HepG2 (cell line): ENCODE measurements at regions not wholly inside any gene's neighbourhood (a gene's known extent, or its start where the extent isn't known, plus 50 kb on each side); places are given as distances from the start of the nearest gene placed in this dataset.

Source experiments
- ATAC-seq: fragments of 200-7000 bp; cut with Tn5 transposase; 3 replicates; pipeline ENCODE4 v1.9.1; 2020; ENCODE audit warnings: mild to moderate bottlenecking, moderate library complexity
- BruUV-seq: library from RNA; stranded (reverse); fragments of 400-500 nt; replicated peaks from 2 replicates; lab custom pipeline; 2021; lab: Mats Ljungman, UMichigan
- CTCF ChIA-PET: fragments of 300-600 bp; formaldehyde crosslinking; extraction: SDS; loops from one replicate; lab custom pipeline; 2021; ENCODE audit warnings: low total read pairs, inconsistent platforms, low intra/inter-chr PET ratio; lab: Yijun Ruan, JAX
- POLR2A ChIA-PET: fragments of 350-600 bp; sonication (Branson Sonifier 250); formaldehyde crosslinking; loops from one replicate; lab custom pipeline; 2020; ENCODE audit warnings: antibody characterized with exemption, inconsistent platforms; lab: Yijun Ruan, JAX
- DNase-seq: peaks from one replicate; pipeline ENCODE4 v3.0.0-alpha.2; 2015; ENCODE audit warnings: low spot score
- FAIRE-seq: peaks from 3 replicates; lab custom pipeline; 2011; peaks lifted over from hg19 to GRCh38; lab: Jason Lieb, UNC
- H2AFZ ChIP-seq: one replicate; pipeline ENCODE4 v1.6.1; 2011; ENCODE audit warnings: low read length, inconsistent platforms
- H3K27ac ChIP-seq: fragments of 300-600 bp; 3 replicates; pipeline ENCODE4 v1.8.0; 2011; ENCODE audit warnings: mixed run types, mild to moderate bottlenecking, mixed read lengths, low read length, inconsistent platforms; ENCODE audit not compliant: insufficient read depth; ENCODE audit errors: extremely low read length
- H3K27me3 ChIP-seq, 2 experiments: fragments of 200-600 bp in 1 of 2; 2 replicates in 1 of 2; 3 replicates in 1 of 2; pipeline versions ENCODE4 v1.6.0 to v1.8.0; 2011; ENCODE audit warnings: low read length in 2 of 2, mild to moderate bottlenecking in 2 of 2, moderate library complexity in 2 of 2, inconsistent platforms in 1 of 2; ENCODE audit not compliant: insufficient read depth in 2 of 2, control insufficient read depth in 1 of 2
- H3K36me3 ChIP-seq, 2 experiments: fragments of 200-600 bp in 1 of 2; replicated peaks in 1 of 2; 2 replicates in 1 of 2; 3 replicates in 1 of 2; pipeline versions ENCODE4 v1.5.1 to v1.8.0; 2011; ENCODE audit warnings: low read length in 2 of 2, inconsistent platforms in 1 of 2; ENCODE audit not compliant: insufficient read depth in 2 of 2, control insufficient read depth in 1 of 2
- H3K4me1 ChIP-seq: 2 replicates; pipeline ENCODE4 v1.5.1; 2012; ENCODE audit warnings: low read length, inconsistent platforms; ENCODE audit not compliant: insufficient read depth
- H3K4me2 ChIP-seq: 2 replicates; pipeline ENCODE4 v1.6.0; 2011; ENCODE audit warnings: low read depth, low read length, inconsistent platforms
- H3K4me3 ChIP-seq, 3 experiments: fragments of 200-600 bp in 1 of 3; sonication (generic), shearing (Covaris generic) in 1 of 3; replicated peaks in 1 of 3; 2 replicates each; pipeline ENCODE4 v1.5.1; 2011 to 2016; ENCODE audit warnings: low read length in 3 of 3, inconsistent platforms in 2 of 3, low read depth in 2 of 3, mild to moderate bottlenecking in 2 of 3, control low read depth in 1 of 3, mixed read lengths in 1 of 3; ENCODE audit not compliant: insufficient read depth in 1 of 3
- H3K79me2 ChIP-seq: one replicate; pipeline ENCODE4 v1.6.1; 2011; ENCODE audit warnings: low read length, inconsistent platforms; ENCODE audit not compliant: insufficient read depth
- H3K9ac ChIP-seq: 2 replicates; pipeline ENCODE4 v1.6.0; 2011; ENCODE audit warnings: mild to moderate bottlenecking, low read depth, low read length, inconsistent platforms; ENCODE audit not compliant: insufficient read depth
- H3K9me3 ChIP-seq: 2 replicates; pipeline ENCODE4 v1.5.1; 2012; ENCODE audit warnings: mild to moderate bottlenecking, low read length
- H4K20me1 ChIP-seq: 2 replicates; pipeline ENCODE4 v1.6.0; 2011; ENCODE audit warnings: inconsistent platforms, mild to moderate bottlenecking, low read length, moderate library complexity; ENCODE audit not compliant: insufficient read depth
- CAMTA2 ChIP-seq: sonication (generic); formaldehyde crosslinking; IDR thresholded peaks from 2 replicates; pipeline ENCODE4 v1.4.0; 2020; ENCODE audit warnings: mild to moderate bottlenecking, missing genetic modification reagents, borderline replicate concordance
- EZH2 ChIP-seq: conservative IDR thresholded peaks from 2 replicates; pipeline ENCODE4 v1.6.1; 2012; ENCODE audit warnings: mild to moderate bottlenecking, low read depth, low read length, moderate library complexity
- MAFF ChIP-seq: IDR thresholded peaks from 2 replicates; pipeline ENCODE4 v1.6.1; 2011; ENCODE audit warnings: low read depth, low read length, improper control_type of control experiment
- RELA ChIP-seq: sonication (generic); formaldehyde crosslinking; IDR thresholded peaks from 2 replicates; pipeline ENCODE4 v1.4.0; 2020; ENCODE audit warnings: missing genetic modification reagents
- SIN3B ChIP-seq: fragments of 150-350 bp; IDR thresholded peaks from 2 replicates; pipeline ENCODE4 v1.6.1; 2014; ENCODE audit warnings: low read length
- SMAD9 ChIP-seq: sonication (generic); formaldehyde crosslinking; IDR thresholded peaks from 2 replicates; pipeline ENCODE4 v1.5.1; 2020; ENCODE audit warnings: mild to moderate bottlenecking, missing genetic modification reagents
- SUZ12 ChIP-seq: fragments of 150-350 bp; IDR thresholded peaks from 2 replicates; pipeline ENCODE4 v1.6.1; 2014; ENCODE audit warnings: low read depth, low read length
- WIZ ChIP-seq: sonication (generic); formaldehyde crosslinking; IDR thresholded peaks from 2 replicates; pipeline ENCODE4 v1.5.1; 2020; ENCODE audit warnings: mild to moderate bottlenecking, missing genetic modification reagents
- YY1 ChIP-seq: IDR thresholded peaks from 2 replicates; pipeline ENCODE4 v1.6.1; 2011; ENCODE audit warnings: low read length, low read depth, moderate library complexity, mild to moderate bottlenecking; ENCODE audit not compliant: insufficient read depth, insufficient replicate concordance
- ZBTB20 ChIP-seq: sonication (generic); formaldehyde crosslinking; IDR thresholded peaks from 2 replicates; pipeline ENCODE4 v1.8.1; 2023; ENCODE audit warnings: missing genetic modification reagents, low read depth, mild to moderate bottlenecking, borderline replicate concordance
- ZBTB7B ChIP-seq: sonication (generic); formaldehyde crosslinking; IDR thresholded peaks from 2 replicates; pipeline ENCODE4 v1.4.0; 2020; ENCODE audit warnings: missing genetic modification reagents
- ZBTB8A ChIP-seq: sonication (generic); formaldehyde crosslinking; IDR thresholded peaks from 2 replicates; pipeline ENCODE4 v1.4.0; 2020; ENCODE audit warnings: mild to moderate bottlenecking, low read depth, missing genetic modification reagents, borderline replicate concordance
- ZFP1 ChIP-seq: IDR thresholded peaks from 2 replicates; pipeline ENCODE4 v1.6.1; 2016
- ZNF326 ChIP-seq: sonication (generic); formaldehyde crosslinking; IDR thresholded peaks from 2 replicates; pipeline ENCODE4 v1.4.0; 2020; ENCODE audit warnings: missing genetic modification reagents, borderline replicate concordance
- ZNF572 ChIP-seq: sonication (generic); formaldehyde crosslinking; IDR thresholded peaks from 2 replicates; pipeline ENCODE4 v1.5.1; 2020; ENCODE audit warnings: mild to moderate bottlenecking, missing genetic modification reagents
- ZNF615 ChIP-seq: sonication (generic); formaldehyde crosslinking; IDR thresholded peaks from 2 replicates; pipeline ENCODE4 v1.5.0; 2020; ENCODE audit warnings: mild to moderate bottlenecking, missing genetic modification reagents, borderline replicate concordance
- ZNF792 ChIP-seq: IDR thresholded peaks from 2 replicates; pipeline ENCODE4 v1.6.1; 2016
- WGBS: methylation state at CpG from one replicate; pipeline ENCODE4 v1.1.6; 2017; ENCODE audit warnings: low lambda C conversion rate; 5-methylcytosine and 5-hydroxymethylcytosine counted together
- in situ Hi-C: cut with HindIII; loops from 2 replicates; pipeline ENCODE4 v1.10.0; 2017; ENCODE audit warnings: low pct_unique_long_range_greater_than_20kb; ENCODE audit not compliant: extremely low pct_ligation_motif_present
- intact Hi-C: fragments of 100-400 bp; cut with micrococcal nuclease; formaldehyde crosslinking; loops from one replicate; pipeline ENCODE4 v1.10.0; 2022; ENCODE audit not compliant: unreplicated experiment
- TF ChIP-seq, protein P1 (sequence below): sonication (generic); formaldehyde crosslinking; IDR thresholded peaks from 2 replicates; pipeline ENCODE4 v1.5.1; 2020; ENCODE audit warnings: mild to moderate bottlenecking, missing genetic modification reagents
- TF ChIP-seq, protein P2 (sequence below): sonication (generic); formaldehyde crosslinking; IDR thresholded peaks from 2 replicates; pipeline ENCODE4 v1.9.0; 2022; ENCODE audit warnings: missing genetic modification reagents, mild to moderate bottlenecking, borderline replicate concordance

DNA sequence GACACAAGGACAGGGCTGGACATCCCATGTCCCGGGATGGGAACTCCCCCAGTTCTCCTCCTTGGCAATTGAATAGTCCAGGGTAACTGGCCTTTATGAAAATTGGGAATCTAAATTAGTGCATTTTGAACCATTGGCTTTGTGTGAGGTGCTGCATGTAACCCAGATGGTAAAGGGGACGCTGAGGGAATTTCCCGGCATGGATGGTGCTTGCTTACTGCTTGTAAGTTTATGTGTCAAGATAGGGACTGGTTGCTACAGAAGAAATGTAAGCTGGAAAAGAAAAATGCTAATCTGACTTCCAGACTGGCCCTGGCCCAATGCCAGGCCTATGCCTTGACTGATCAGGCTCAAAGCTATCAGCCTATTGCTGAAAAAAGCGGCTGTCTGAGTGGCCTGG lies 1096.7 kb upstream of the DDX18 start:
- Histone ChIP-seq H3K27ac (no peak overlapping the region), H3K4me2 (no peak overlapping the region)

More for the DNA sequence above, 1096.7 kb upstream of the DDX18 start:
- Histone ChIP-seq H3K4me1 (no peaks in the 10 kb centered on the region), H3K4me3 (no peak overlapping the region), H3K9me3 (peaks cover 78% of the 10 kb centered on the region), H3K9ac (no peak overlapping the region), H4K20me1 (no peaks in the 10 kb centered on the region), H3K79me2 (no peaks in the 10 kb centered on the region), H3K27me3 (no peaks in the 10 kb centered on the region), H2AFZ (no peak overlapping the region), H3K36me3 (no peaks in the 10 kb centered on the region)
- ATAC-seq (no peak), FAIRE-seq (no peak), DNase-seq (no peak)
- CTCF ChIA-PET = no interaction called here
- POLR2A ChIA-PET = no interaction called here
- WGBS = 20% methylated on average over 4 of the region's 4 CpGs
- TF ChIP-seq SMAD9 (CRISPR knock-in tag) (no peak), ZBTB20 (CRISPR knock-in tag) (no peak), ZFP1 (CRISPR knock-in tag) (no peak), ZNF792 (CRISPR knock-in tag) (no peak), EZH2 (no peak), ZNF615 (CRISPR knock-in tag) (no peak), ZNF326 (CRISPR knock-in tag) (no peak), ZBTB8A (CRISPR knock-in tag) (no peak), YY1 (no peak), MAFF (no peak), RELA (no peak), SIN3B (no peak), ZBTB7B (CRISPR knock-in tag) (no peak), CAMTA2 (CRISPR knock-in tag) (no peak), SUZ12 (no peak), ZNF572 (CRISPR knock-in tag) (no peak), WIZ (no peak)
- TF ChIP-seq, protein P1, sequence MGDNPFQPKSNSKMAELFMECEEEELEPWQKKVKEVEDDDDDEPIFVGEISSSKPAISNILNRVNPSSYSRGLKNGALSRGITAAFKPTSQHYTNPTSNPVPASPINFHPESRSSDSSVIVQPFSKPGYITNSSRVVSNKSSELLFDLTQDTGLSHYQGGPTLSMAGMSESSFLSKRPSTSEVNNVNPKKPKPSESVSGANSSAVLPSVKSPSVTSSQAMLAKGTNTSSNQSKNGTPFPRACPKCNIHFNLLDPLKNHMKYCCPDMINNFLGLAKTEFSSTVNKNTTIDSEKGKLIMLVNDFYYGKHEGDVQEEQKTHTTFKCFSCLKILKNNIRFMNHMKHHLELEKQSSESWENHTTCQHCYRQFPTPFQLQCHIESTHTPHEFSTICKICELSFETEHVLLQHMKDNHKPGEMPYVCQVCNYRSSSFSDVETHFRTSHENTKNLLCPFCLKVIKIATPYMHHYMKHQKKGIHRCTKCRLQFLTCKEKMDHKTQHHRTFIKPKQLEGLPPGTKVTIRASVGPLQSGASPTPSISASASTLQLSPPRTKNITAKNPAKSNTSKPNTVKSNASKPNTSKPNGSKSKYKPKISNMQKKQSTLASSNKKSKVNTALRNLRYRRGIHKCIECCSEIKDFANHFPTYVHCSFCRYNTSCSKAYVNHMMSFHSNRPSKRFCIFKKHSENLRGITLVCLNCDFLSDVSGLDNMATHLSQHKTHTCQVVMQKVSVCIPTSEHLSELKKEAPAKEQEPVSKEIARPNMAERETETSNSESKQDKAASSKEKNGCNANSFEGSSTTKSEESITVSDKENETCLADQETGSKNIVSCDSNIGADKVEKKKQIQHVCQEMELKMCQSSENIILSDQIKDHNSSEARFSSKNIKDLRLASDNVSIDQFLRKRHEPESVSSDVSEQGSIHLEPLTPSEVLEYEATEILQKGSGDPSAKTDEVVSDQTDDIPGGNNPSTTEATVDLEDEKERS (CRISPR knock-in tag) = no peak
- TF ChIP-seq, protein P2, sequence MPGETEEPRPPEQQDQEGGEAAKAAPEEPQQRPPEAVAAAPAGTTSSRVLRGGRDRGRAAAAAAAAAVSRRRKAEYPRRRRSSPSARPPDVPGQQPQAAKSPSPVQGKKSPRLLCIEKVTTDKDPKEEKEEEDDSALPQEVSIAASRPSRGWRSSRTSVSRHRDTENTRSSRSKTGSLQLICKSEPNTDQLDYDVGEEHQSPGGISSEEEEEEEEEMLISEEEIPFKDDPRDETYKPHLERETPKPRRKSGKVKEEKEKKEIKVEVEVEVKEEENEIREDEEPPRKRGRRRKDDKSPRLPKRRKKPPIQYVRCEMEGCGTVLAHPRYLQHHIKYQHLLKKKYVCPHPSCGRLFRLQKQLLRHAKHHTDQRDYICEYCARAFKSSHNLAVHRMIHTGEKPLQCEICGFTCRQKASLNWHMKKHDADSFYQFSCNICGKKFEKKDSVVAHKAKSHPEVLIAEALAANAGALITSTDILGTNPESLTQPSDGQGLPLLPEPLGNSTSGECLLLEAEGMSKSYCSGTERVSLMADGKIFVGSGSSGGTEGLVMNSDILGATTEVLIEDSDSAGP (CRISPR knock-in tag) = no peak
- intact Hi-C loops = no loop called here
- BruUV-seq = no TSS peak
- in situ Hi-C loops = no loop called here
